Stimulated activated CD8-positive, alpha-beta memory T cell treated with anti-CD3 and anti-CD28 coated beads, Interleukin-12 subunit alpha, Interleukin-12 subunit beta, amount 100 ng/mL, for 24 hours (primary cell): ENCODE measurements at regions not wholly inside any gene's neighbourhood (a gene's known extent, or its start where the extent isn't known, plus 50 kb on each side); places are given as distances from the start of the nearest gene placed in this dataset.
"Not testable (repeated sequence)": the region's sequence is repeated elsewhere in the genome, so short reads cannot be mapped to it uniquely, and the experiment has no call there.

Source experiments
- DNase-seq: peaks from one replicate; pipeline ENCODE4 v3.0.0-alpha.2; 2020; ENCODE audit errors: extremely low read depth

- not testable (repeated sequence) for DNase-seq
These were observed 65.9 kb upstream of the METTL9 start for GRCh38 chr16:21533474-21533873.

GRCh38 chr16:21534561-21534960, 64.8 kb upstream of the METTL9 start:
- not testable (repeated sequence) for DNase-seq

- DNase-seq: not testable (repeated sequence)
These were observed 64.2 kb upstream of the METTL9 start for GRCh38 chr16:21535201-21535600.

- not testable (repeated sequence) for DNase-seq
These were observed 62.6 kb upstream of the METTL9 start for GRCh38 chr16:21536740-21537139.

- DNase-seq: not testable (repeated sequence)
These were observed 61.8 kb upstream of the METTL9 start for GRCh38 chr16:21537598-21537997.

GRCh38 chr16:21539107-21539618, 60.2 kb upstream of the METTL9 start:
- not testable (repeated sequence) for DNase-seq

GRCh38 chr16:21540770-21541433, 58.5 kb upstream of the METTL9 start:
- DNase-seq: peak; percentile 50

- DNase-seq: not testable (repeated sequence)
These were observed 57.7 kb upstream of the METTL9 start for GRCh38 chr16:21541611-21542051.

- not testable (repeated sequence) for DNase-seq
These were observed 57.3 kb upstream of the METTL9 start for GRCh38 chr16:21542075-21542474.

GRCh38 chr16:21542491-21543124, 56.8 kb upstream of the METTL9 start:
- DNase-seq: not testable (repeated sequence)

- DNase-seq: not testable (repeated sequence)
These were observed 56.1 kb upstream of the METTL9 start for GRCh38 chr16:21543151-21543836.

GRCh38 chr16:21545664-21546326, 53.6 kb upstream of the METTL9 start:
- not testable (repeated sequence) for DNase-seq

GRCh38 chr16:21549396-21549795, 50.0 kb upstream of the METTL9 start:
- DNase-seq: not testable (repeated sequence)
